ENCODE measurements at regions not wholly inside any gene's neighbourhood (a gene's known extent, or its start where the extent isn't known, plus 50 kb on each side); places are given as distances from the start of the nearest gene placed in this dataset.

DNA sequence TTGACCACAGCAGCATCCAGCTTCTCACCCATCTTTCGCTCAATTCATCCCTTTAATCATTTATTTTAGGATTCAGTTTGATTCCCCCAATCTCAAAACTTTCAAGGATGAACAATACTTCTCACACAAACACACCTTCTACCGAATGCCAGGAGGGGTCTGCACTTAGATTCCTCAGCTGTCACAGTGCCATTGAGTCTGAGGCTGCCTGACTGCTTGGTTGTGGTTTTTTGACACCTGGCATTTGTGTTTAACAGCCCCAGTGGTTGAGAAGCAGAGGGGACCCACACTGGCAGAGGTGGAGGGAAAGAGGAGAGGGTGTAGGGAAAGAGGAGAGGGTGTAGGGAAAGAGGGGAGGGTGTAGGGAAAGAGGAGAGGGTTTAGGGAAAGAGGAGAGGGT lies 54.9 kb downstream of the PALM2AKAP2 start:
- TF ChIP-seq ELF4 (IDR thresholded peaks at IDR 0.05) = no peak
- no peak for TF ChIP-seq FOXM1 (IDR thresholded peaks at IDR 0.05; ENCODE audit: borderline replicate concordance)
- TF ChIP-seq FOXK2 (IDR thresholded peaks at IDR 0.05) = no peak
- no peak for TF ChIP-seq BHLHE40 (IDR thresholded peaks at IDR 0.05; ENCODE audit: borderline replicate concordance)
- no peak for TF ChIP-seq FOXA1 (IDR thresholded peaks at IDR 0.05)
- no peak for TF ChIP-seq L3MBTL2 (conservative IDR thresholded peaks at IDR 0.05)
- TF ChIP-seq TARDBP (IDR thresholded peaks at IDR 0.05) = no peak
- no peak for TF ChIP-seq SUZ12 (IDR thresholded peaks at IDR 0.05)
- no peak for TF ChIP-seq HDGF (IDR thresholded peaks at IDR 0.05; ENCODE audit: borderline replicate concordance)
- no peak for TF ChIP-seq LEF1 (IDR thresholded peaks at IDR 0.05; ENCODE audit: borderline replicate concordance)
